ENCODE measurements at regions not wholly inside any gene's neighbourhood (a gene's known extent, or its start where the extent isn't known, plus 50 kb on each side); places are given as distances from the start of the nearest gene placed in this dataset.
"Not testable (repeated sequence)": the region's sequence is repeated elsewhere in the genome, so short reads cannot be mapped to it uniquely, and the experiment has no call there.

- intact Hi-C loops (cut with DNase I): no loop called here
- no peak for DNase-seq (ENCODE audit: low spot score)
Observed at GRCh38 chr2:34261701-34262100, 662.6 kb upstream of the FAM98A start.

GRCh38 chr2:34254272-34254878 is 655.3 kb upstream of the FAM98A start:
- DNase-seq (ENCODE audit: low spot score): no peak
- intact Hi-C loops (cut with DNase I): no loop called here

GRCh38 chr2:34252111-34252510 is 653.0 kb upstream of the FAM98A start:
- no peak for DNase-seq (ENCODE audit: low spot score)
- intact Hi-C loops (cut with DNase I): no loop called here

- no peak for DNase-seq (ENCODE audit: low spot score)
- intact Hi-C loops (cut with DNase I): no loop called here
Observed at GRCh38 chr2:34251578-34251977, 652.5 kb upstream of the FAM98A start.

GRCh38 chr2:34244195-34244594 is 645.1 kb upstream of the FAM98A start:
- intact Hi-C loops (cut with DNase I): no loop called here
- DNase-seq (ENCODE audit: low spot score): no peak

- intact Hi-C loops (cut with DNase I): no loop called here
Observed at GRCh38 chr2:34242763-34243123, 643.6 kb upstream of the FAM98A start.

GRCh38 chr2:34241905-34242762 is 643.0 kb upstream of the FAM98A start:
- intact Hi-C loops (cut with DNase I): no loop called here

More at GRCh38 chr2:34242763-34243123, 643.6 kb upstream of the FAM98A start:
- DNase-seq (ENCODE audit: low spot score): no peak

GRCh38 chr2:34239511-34239910 is 640.4 kb upstream of the FAM98A start:
- intact Hi-C loops (cut with DNase I): no loop called here
- DNase-seq (ENCODE audit: low spot score): no peak

More at GRCh38 chr2:34241905-34242762, 643.0 kb upstream of the FAM98A start:
- no peak for DNase-seq (ENCODE audit: low spot score)

- intact Hi-C loops (cut with DNase I): no loop called here
- DNase-seq (ENCODE audit: low spot score): no peak
Observed at GRCh38 chr2:34234823-34235222, 635.7 kb upstream of the FAM98A start.

GRCh38 chr2:34229998-34230397 is 630.9 kb upstream of the FAM98A start:
- intact Hi-C loops (cut with DNase I): no loop called here
- no peak for DNase-seq (ENCODE audit: low spot score)

- intact Hi-C loops (cut with DNase I): no loop called here
- no peak for DNase-seq (ENCODE audit: low spot score)
Observed at GRCh38 chr2:34215174-34215573, 616.1 kb upstream of the FAM98A start.

- DNase-seq (ENCODE audit: low spot score); intact Hi-C loops (cut with DNase I): not testable (repeated sequence)
Observed at GRCh38 chr2:34210382-34210781, 611.3 kb upstream of the FAM98A start.

- DNase-seq (ENCODE audit: low spot score): no peak
- intact Hi-C loops (cut with DNase I): no loop called here
Observed at GRCh38 chr2:34204560-34204959, 605.5 kb upstream of the FAM98A start.

GRCh38 chr2:34201099-34201498 is 602.0 kb upstream of the FAM98A start:
- intact Hi-C loops (cut with DNase I): no loop called here
- no peak for DNase-seq (ENCODE audit: low spot score)

GRCh38 chr2:34199971-34200370 is 600.9 kb upstream of the FAM98A start:
- intact Hi-C loops (cut with DNase I): no loop called here
- DNase-seq (ENCODE audit: low spot score): no peak

GRCh38 chr2:34193164-34193563 is 594.1 kb upstream of the FAM98A start:
- intact Hi-C loops (cut with DNase I): no loop called here

GRCh38 chr2:34188464-34189303 is 589.6 kb upstream of the FAM98A start:
- intact Hi-C loops (cut with DNase I): no loop called here
- DNase-seq (ENCODE audit: low spot score): no peak

More at GRCh38 chr2:34193164-34193563, 594.1 kb upstream of the FAM98A start:
- no peak for DNase-seq (ENCODE audit: low spot score)

GRCh38 chr2:34179511-34179910 is 580.4 kb upstream of the FAM98A start:
- no peak for DNase-seq (ENCODE audit: low spot score)
- intact Hi-C loops (cut with DNase I): no loop called here

- intact Hi-C loops (cut with DNase I): no loop called here
- DNase-seq (ENCODE audit: low spot score): no peak
Observed at GRCh38 chr2:34178482-34178881, 579.4 kb upstream of the FAM98A start.

- DNase-seq (ENCODE audit: low spot score): no peak
- intact Hi-C loops (cut with DNase I): no loop called here
Observed at GRCh38 chr2:34176693-34177092, 577.6 kb upstream of the FAM98A start.

Measured in cardiac septum (tissue), 1 donor.